ENCODE measurements at regions not wholly inside any gene's neighbourhood (a gene's known extent, or its start where the extent isn't known, plus 50 kb on each side); places are given as distances from the start of the nearest gene placed in this dataset.

DNA sequence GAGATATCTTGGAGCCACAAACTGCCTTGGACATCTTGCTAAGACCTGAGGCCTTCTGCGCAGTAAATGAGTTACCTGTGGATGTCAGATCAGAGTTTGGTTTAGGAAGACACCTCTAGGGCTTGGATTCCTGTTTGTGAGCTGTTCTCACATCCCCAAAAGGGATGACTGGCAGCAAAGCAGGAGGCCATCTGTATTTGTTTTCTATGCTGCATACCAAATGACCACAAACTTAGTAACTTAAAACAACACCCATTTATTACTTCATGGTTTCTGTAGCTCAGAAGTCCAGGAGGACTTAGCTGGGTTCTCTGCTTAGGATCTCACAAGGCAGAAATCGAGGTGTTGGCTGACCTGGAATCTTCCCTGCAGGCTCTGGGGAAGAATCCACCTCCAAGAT lies 116.7 kb downstream of the UNC5CL start (continued):
- no peak for TF ChIP-seq POLR2AphosphoS5 (IDR thresholded peaks at IDR 0.05; ENCODE audit: control insufficient read depth, insufficient read depth, low read depth, low read length)

DNA sequence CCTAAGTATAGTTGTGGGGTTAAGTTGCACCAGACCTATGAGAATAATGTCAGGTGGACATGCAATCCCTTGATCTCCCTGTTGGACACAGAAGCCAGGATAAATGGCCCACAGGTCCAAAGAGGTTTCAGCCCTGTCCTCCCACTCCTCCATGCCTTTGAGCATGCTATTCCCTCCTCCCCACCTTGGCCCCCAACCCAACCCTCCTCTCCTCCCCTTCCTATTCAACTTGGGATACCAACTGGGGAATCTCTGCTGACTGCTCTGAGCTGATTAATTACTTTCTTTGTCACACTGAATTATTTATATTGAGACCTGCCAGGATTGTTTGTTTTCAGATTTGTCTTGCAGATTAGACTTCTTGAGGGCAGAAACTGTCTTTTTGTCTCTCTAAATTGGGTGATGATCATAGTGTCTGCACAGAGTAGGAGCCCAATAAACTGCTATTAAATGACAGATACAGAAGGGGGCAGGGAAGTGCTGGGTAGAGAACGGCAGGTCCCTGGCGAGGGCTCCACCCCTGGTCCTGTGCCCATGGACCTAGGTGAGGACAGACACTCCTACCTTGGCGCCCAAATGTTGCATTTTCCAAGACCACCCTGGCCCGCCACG lies 120.9 kb downstream of the UNC5CL start:
- H3K9me3 ChIP-seq (replicated peaks; ENCODE audit: control insufficient read depth, insufficient read depth, low read depth, low read length) = no peaks in the 10 kb centered on the region
- no peak overlapping the region for H3K27ac ChIP-seq (ENCODE audit: extremely low read depth, low read depth, low read length)
- H3K4me3 ChIP-seq = no peak overlapping the region
- peaks cover 3 to 26% of the 10 kb centered on the region in 2 experiments; a peak in 3 of 5 replicates for H3K27me3 ChIP-seq (ENCODE audit: control insufficient read depth in 2 of 2, insufficient read depth in 2 of 2, low read length in 2 of 2)
- H3K9me1 ChIP-seq (ENCODE audit: control insufficient read depth, insufficient read depth, low read length) = no peaks in the 10 kb centered on the region
- in situ Hi-C loops (cut with MboI) (no loop called here), intact Hi-C loops (cut with micrococcal nuclease) (no loop called here)
- FAIRE-seq = no peak
- ChIA-PET POLR2A (interaction anchor here (1.3 to 2.0 kb wide), 2 partner anchors 12 to 15 kb away, joined by 4 to 8 read pairs; no protein-coding TSS in a partner anchor), CTCF (ENCODE audit: low intra/inter-chr PET ratio) (no interaction called here)
- H3K79me2 ChIP-seq (ENCODE audit: control insufficient read depth, insufficient read depth, low read length) = no peaks in the 10 kb centered on the region
- DNase-seq (ENCODE audit: extremely low read depth in 1 of 4, low spot score in 3 of 4) = no peak
- no peaks in the 10 kb centered on the region for H3K4me1 ChIP-seq (replicated peaks in 1 of 2; ENCODE audit: control insufficient read depth in 2 of 2, insufficient read depth in 2 of 2, low read length in 2 of 2)
- H3K4me2 ChIP-seq (ENCODE audit: insufficient read depth, low read length) = no peak overlapping the region
- H3K9ac ChIP-seq (ENCODE audit: insufficient read depth in 1 of 2, low read depth in 2 of 2, low read length in 2 of 2) = no peak overlapping the region
- ATAC-seq = no peak
- no peaks in the 10 kb centered on the region; the same call in 1 of the 2 replicates for H4K20me1 ChIP-seq (replicated peaks; ENCODE audit: control insufficient read depth, insufficient read depth, low read length)
- no TSS peak for BruUV-seq (replicated peaks)
- WGBS (ENCODE audit: insufficient coverage, low coverage, missing lambda C conversion rate) = 0% methylated on average over 5 of the region's 5 CpGs
- no peaks in the 10 kb centered on the region for H3K36me3 ChIP-seq (ENCODE audit: control insufficient read depth, insufficient read depth, low read length)
- no peak overlapping the region for H2AFZ ChIP-seq (ENCODE audit: low read depth, low read length)
- TF ChIP-seq TRIM24 (IDR thresholded peaks at IDR 0.05) = no peak
- no peak for TF ChIP-seq RBFOX2 (IDR thresholded peaks at IDR 0.05; ENCODE audit: low read depth, low read length)
- TF ChIP-seq, protein P1, sequence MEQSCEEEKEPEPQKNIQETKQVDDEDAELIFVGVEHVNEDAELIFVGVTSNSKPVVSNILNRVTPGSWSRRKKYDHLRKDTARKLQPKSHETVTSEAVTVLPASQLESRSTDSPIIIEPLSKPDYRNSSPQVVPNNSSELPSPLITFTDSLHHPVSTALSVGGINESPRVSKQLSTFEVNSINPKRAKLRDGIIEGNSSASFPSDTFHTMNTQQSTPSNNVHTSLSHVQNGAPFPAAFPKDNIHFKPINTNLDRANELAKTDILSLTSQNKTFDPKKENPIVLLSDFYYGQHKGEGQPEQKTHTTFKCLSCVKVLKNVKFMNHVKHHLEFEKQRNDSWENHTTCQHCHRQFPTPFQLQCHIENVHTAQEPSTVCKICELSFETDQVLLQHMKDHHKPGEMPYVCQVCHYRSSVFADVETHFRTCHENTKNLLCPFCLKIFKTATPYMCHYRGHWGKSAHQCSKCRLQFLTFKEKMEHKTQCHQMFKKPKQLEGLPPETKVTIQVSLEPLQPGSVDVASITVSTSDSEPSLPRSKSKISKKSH (CRISPR knock-in tag; IDR thresholded peaks at IDR 0.05) = no peak
- TF ChIP-seq, protein P2, sequence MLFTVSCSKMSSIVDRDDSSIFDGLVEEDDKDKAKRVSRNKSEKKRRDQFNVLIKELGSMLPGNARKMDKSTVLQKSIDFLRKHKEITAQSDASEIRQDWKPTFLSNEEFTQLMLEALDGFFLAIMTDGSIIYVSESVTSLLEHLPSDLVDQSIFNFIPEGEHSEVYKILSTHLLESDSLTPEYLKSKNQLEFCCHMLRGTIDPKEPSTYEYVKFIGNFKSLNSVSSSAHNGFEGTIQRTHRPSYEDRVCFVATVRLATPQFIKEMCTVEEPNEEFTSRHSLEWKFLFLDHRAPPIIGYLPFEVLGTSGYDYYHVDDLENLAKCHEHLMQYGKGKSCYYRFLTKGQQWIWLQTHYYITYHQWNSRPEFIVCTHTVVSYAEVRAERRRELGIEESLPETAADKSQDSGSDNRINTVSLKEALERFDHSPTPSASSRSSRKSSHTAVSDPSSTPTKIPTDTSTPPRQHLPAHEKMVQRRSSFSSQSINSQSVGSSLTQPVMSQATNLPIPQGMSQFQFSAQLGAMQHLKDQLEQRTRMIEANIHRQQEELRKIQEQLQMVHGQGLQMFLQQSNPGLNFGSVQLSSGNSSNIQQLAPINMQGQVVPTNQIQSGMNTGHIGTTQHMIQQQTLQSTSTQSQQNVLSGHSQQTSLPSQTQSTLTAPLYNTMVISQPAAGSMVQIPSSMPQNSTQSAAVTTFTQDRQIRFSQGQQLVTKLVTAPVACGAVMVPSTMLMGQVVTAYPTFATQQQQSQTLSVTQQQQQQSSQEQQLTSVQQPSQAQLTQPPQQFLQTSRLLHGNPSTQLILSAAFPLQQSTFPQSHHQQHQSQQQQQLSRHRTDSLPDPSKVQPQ (CRISPR knock-in tag; IDR thresholded peaks at IDR 0.05; ENCODE audit: borderline replicate concordance) = no peak
- TF ChIP-seq, protein P3, sequence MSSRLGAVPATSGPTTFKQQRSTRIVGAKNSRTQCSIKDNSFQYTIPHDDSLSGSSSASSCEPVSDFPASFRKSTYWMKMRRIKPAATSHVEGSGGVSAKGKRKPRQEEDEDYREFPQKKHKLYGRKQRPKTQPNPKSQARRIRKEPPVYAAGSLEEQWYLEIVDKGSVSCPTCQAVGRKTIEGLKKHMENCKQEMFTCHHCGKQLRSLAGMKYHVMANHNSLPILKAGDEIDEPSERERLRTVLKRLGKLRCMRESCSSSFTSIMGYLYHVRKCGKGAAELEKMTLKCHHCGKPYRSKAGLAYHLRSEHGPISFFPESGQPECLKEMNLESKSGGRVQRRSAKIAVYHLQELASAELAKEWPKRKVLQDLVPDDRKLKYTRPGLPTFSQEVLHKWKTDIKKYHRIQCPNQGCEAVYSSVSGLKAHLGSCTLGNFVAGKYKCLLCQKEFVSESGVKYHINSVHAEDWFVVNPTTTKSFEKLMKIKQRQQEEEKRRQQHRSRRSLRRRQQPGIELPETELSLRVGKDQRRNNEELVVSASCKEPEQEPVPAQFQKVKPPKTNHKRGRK (tag; IDR thresholded peaks at IDR 0.05) = no peak
- TF ChIP-seq ZNF408 (CRISPR knock-in tag; IDR thresholded peaks at IDR 0.05; ENCODE audit: low read depth) = no peak
- no peak for TF ChIP-seq STAT5A (IDR thresholded peaks at IDR 0.05; ENCODE audit: borderline replicate concordance, low read length)
- TF ChIP-seq SMC3 (conservative IDR thresholded peaks at IDR 0.05; ENCODE audit: insufficient read depth, low read depth, low read length) = no peak
- no peak for TF ChIP-seq MEF2D (tag; conservative IDR thresholded peaks at IDR 0.05; ENCODE audit: low read depth)
- TF ChIP-seq MAFG (tag; conservative IDR thresholded peaks at IDR 0.05) = no peak
- TF ChIP-seq HNRNPK (IDR thresholded peaks at IDR 0.05; ENCODE audit: low read depth, low read length, poor library complexity, severe bottlenecking) = no peak
- TF ChIP-seq, protein P4, sequence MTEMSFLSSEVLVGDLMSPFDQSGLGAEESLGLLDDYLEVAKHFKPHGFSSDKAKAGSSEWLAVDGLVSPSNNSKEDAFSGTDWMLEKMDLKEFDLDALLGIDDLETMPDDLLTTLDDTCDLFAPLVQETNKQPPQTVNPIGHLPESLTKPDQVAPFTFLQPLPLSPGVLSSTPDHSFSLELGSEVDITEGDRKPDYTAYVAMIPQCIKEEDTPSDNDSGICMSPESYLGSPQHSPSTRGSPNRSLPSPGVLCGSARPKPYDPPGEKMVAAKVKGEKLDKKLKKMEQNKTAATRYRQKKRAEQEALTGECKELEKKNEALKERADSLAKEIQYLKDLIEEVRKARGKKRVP (CRISPR knock-in tag; IDR thresholded peaks at IDR 0.05) = no peak
- no peak for TF ChIP-seq SMARCA4 (IDR thresholded peaks at IDR 0.05)
- no peak for TF ChIP-seq ZNF431 (CRISPR knock-in tag; IDR thresholded peaks at IDR 0.05)
